Muscle of arm (tissue), 1 donor: ENCODE measurements at regions not wholly inside any gene's neighbourhood (a gene's known extent, or its start where the extent isn't known, plus 50 kb on each side); places are given as distances from the start of the nearest gene placed in this dataset.

Experiments
- DNase-seq: peaks from one replicate; pipeline ENCODE4 v3.0.0-alpha.2; 2013

- DNase-seq: no peak
Observed at GRCh38 chr13:74409551-74409950, 275.3 kb upstream of the KLF12 start.

- no peak for DNase-seq
Observed at GRCh38 chr13:74406420-74406819, 272.2 kb upstream of the KLF12 start.

GRCh38 chr13:74398599-74398998, 264.4 kb upstream of the KLF12 start:
- DNase-seq: no peak

DNA sequence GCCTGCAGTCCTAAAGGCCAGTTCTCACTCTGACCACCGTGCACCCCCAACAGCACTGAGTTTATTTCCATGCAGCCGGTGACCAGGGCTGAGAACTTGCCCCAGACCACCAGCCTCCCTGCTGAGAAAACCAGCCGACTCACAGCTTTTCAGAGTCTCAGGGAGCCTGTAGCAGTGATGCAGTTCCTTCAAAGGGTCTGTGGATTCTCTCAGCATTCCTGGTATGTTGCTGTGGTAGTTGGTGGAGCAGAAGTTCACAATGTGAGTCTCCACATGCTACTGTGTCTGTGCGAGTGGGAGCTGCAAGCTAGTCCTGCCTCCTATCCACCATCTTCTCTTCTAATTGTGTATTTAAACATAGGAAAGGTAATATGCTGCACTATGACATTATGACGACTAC, 254.9 kb upstream of the KLF12 start:
- no peak for DNase-seq

GRCh38 chr13:74388626-74389025, 254.4 kb upstream of the KLF12 start:
- DNase-seq: no peak

- DNase-seq: no peak
Observed at GRCh38 chr13:74372511-74372910, 238.3 kb upstream of the KLF12 start.

- no peak for DNase-seq
Observed at GRCh38 chr13:74367193-74367592, 233.0 kb upstream of the KLF12 start.

DNA sequence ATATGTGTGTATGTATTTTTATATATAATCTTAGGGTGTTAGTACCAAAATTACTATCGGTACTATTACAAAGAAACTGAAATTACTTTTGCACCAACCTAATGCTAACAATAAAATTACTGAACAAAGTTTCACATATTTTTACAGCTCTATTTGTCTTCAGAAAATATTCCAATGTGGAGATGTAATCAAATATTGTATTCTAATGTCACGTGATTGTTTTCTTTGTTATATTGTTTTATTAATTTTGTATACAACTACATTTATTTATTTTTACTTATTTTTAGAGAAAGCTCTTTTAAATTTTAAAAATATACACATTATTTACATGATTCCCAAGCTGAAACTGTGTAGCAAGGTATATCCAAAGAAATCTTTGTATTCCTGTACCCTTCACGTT, 227.1 kb upstream of the KLF12 start:
- DNase-seq: no peak

DNA sequence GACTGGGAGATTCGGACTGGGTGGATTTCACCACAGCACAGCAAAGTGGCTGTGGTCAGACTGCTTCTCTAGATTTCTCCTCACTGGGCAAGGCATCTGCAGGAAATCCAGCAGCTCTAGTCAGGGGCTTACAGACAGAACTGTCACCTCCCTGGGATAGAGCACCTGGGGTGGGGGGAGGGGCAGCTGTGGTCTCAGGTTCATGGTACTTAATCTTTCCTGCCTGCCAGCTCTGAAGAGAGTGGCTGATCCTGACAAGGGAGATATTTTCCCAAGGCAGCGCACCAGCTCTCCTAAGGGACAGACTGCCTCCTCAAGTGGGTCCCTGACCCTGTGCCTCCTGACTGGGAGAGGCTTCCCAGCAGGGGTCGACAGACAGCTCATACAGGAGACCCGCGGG, 212.8 kb upstream of the KLF12 start:
- no peak for DNase-seq

DNA sequence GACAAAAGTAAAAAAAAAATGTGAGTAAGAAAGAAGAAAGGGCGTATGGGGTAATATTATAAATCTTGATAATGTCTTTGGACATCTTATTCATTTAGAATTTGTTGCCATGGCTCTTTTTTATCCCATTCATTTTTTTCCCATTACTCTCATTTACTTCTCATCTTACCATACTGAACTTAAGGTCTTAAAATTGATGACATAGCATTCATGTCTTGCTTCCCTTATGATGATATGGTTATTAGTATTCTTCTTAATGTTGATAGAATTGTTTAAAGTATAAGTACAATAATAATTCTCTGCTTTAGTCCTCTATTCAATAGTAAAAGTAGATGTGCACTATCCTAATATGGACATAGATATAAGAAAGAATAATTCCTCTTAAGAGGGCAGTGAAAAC, 204.1 kb upstream of the KLF12 start:
- no peak for DNase-seq

- DNase-seq: peak; percentile 8
Observed at GRCh38 chr13:74336546-74336945, 202.3 kb upstream of the KLF12 start.

GRCh38 chr13:74335370-74335769, 201.2 kb upstream of the KLF12 start:
- no peak for DNase-seq

DNA sequence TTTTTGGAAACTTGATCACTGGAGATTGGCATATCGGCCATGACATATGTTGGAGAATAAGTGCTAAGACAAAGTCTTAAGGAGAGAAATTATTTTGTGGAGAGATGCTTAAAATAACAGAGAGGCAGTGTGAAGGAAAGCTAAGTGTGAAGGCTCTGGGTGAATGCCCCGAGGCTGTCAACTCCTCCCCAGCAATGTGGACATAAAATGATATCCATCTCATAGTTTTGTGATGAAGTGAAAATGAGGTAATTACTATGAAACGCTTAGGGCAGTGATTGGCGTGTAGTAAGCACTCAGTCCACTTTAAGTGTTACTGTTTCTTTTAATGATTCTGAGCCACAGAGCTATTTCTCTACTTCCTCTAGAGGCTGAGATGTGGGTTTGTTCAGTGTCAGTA, 195.8 kb upstream of the KLF12 start:
- DNase-seq: no peak

DNA sequence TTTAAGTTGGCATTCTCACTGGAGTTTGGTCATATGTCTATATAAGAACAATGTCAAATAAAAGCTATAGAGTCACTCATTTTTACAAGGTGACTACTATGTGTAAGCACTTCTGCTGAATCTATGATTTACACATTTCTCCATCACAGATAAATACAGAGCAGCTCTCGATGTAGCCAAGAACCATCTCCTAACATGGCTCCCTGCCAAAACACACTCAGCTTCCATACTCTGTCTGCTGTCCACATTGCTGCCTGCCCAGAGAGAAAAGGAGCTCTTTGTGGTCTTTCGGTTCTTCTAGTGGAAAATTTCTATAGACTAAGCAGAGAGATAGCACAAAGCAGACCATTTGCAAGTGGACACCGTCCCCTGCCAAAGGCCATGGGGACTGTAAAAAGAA, 190.9 kb upstream of the KLF12 start:
- DNase-seq: peak; percentile 76

DNA sequence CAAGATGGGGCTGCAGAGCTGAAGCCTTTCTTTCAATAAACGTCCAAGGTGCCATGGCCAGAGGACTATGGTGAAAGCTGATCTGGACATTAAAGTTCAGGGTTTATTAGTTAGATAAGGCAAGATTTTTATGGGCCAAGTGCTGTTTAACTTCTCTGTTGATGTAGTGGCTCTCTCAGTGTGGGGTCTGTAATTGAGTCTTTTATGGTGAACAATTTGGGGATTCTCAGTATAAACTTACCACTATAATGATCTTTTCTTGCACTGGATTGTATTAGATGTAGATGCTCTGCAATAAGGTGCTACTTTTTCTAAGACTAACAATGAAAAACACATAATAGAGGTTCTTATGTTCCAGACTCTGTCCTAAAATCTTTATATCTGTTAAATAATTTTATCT, 190.1 kb upstream of the KLF12 start:
- no peak for DNase-seq

- DNase-seq: no peak
Observed at GRCh38 chr13:74322562-74322961, 188.4 kb upstream of the KLF12 start.

DNA sequence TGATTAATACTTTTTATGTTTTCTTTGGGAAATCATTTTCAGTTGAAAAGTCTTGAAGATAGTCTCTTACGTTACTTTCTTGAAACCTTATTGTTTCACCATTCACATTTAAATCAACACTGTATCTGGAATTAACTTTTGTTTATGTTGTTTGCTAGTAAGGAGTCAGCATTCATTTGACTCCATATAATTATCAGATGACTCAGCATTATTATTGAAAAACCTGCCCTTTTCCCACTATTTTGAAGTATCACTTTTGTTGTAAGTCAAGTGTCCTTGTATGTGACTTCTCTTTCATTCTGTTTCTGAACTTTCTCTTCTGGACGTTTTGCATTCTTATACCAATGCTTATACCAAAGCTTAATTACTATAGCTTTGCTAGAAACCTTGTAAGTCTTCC, 186.1 kb upstream of the KLF12 start:
- DNase-seq: no peak

DNA sequence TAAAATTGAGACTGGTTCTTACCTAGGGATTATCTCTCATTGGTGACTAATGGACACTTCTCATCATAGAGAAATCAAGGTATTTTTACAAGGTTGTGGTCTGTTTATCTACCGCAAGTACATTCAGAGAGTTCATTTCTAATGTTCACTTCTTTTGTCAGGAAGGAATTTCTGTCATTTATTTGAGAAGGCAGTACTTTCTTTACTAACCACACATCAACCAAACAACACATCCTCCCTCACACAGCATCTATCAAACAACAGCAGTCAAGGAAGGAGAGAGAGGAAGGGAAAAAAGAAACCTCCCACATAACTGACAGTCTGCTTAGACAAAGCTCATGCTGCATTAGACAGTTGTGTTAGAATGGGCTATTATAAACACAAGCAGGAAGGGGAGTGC, 182.3 kb upstream of the KLF12 start:
- no peak for DNase-seq

DNA sequence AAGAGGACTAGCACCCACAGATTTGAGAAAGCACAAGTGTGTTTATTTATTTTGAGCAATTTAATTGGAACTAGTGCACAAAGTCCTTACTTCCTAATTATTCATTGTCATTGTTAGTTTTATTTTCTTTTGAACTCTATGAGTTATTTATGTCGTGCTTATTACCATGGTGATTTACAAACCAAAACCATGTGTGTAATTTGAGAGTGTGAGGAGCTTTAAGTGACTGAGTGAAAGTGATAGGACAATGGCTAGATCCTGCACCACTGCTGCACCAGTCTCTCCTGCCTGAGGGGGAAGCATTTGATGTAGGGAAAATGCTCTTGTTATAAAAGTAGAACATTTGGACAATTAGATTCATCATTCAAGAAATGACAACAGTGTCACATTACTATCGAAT, 172.3 kb upstream of the KLF12 start:
- no peak for DNase-seq

DNA sequence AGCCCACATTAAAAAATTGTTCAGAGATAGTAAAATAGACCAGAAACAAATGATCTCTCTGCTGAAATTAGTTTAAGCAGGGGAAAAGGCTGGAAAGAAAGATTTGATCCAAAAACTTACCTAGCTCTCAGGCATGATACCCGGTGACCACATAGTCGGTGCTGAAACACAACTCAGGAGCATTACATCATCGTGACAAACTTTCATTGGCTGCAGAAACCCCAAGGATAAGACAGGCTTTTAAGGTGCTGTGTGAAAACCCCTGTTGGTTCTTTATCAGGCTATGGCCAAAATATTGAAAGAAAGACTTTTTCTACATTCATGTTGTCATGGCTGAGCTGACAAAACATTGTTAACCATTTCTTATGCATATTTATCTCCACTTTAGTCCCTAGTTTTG, 171.7 kb upstream of the KLF12 start:
- no peak for DNase-seq

GRCh38 chr13:74301258-74301935, 167.2 kb upstream of the KLF12 start:
- DNase-seq: no peak

GRCh38 chr13:74300162-74300561, 166.0 kb upstream of the KLF12 start:
- no peak for DNase-seq

DNA sequence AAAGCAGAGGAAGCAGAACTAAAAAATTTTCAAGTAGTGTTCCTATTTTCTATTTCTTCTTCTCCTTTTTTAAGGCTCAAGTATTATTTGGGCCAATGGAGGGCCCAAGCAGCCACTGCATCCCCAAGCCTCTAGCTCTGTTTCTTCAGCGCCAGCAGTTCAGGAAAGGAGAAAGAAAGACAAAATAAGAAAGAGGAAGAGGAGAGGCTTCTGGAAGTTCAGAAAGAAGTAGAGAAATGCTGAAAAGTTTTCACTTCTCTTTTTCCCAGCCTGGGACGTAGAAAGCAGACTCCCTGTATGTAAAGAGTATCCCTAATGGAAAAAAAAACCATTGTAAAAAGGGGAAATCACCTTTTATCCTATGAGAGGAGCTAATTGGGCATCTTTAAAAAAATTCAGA, 165.5 kb upstream of the KLF12 start:
- no peak for DNase-seq

- no peak for DNase-seq
Observed at GRCh38 chr13:74298923-74299322, 164.7 kb upstream of the KLF12 start.
